Parathyroid adenoma (tissue), 2 donors: ENCODE measurements at regions not wholly inside any gene's neighbourhood (a gene's known extent, or its start where the extent isn't known, plus 50 kb on each side); places are given as distances from the start of the nearest gene placed in this dataset.

ENCODE experiments used
- H2AFZ ChIP-seq: fragments of 300-600 bp; sonication (generic); one replicate; pipeline ENCODE4 v1.7.0; 2017; ENCODE audit warnings: antibody characterized with exemption, mild to moderate bottlenecking
- H3K27ac ChIP-seq: fragments of 300-600 bp; sonication (generic); one replicate; pipeline ENCODE4 v1.7.0; 2017
- H3K27me3 ChIP-seq: fragments of 300-600 bp; sonication (generic); one replicate; pipeline ENCODE4 v1.7.0; 2017; ENCODE audit warnings: low read length; ENCODE audit not compliant: control insufficient read depth, insufficient read depth
- H3K36me3 ChIP-seq: fragments of 300-600 bp; sonication (generic); one replicate; pipeline ENCODE4 v1.7.0; 2017; ENCODE audit warnings: low read length; ENCODE audit not compliant: control insufficient read depth, insufficient read depth
- H3K4me1 ChIP-seq: fragments of 300-600 bp; sonication (generic); one replicate; pipeline ENCODE4 v1.7.0; 2017; ENCODE audit warnings: control low read depth
- H3K4me2 ChIP-seq: fragments of 300-600 bp; sonication (generic); one replicate; pipeline ENCODE4 v1.7.0; 2017; ENCODE audit warnings: low read length
- H3K4me3 ChIP-seq: fragments of 300-600 bp; sonication (generic); one replicate; pipeline ENCODE4 v1.7.0; 2017; ENCODE audit warnings: low read depth, low read length
- H3K79me2 ChIP-seq: fragments of 300-600 bp; sonication (generic); one replicate; pipeline ENCODE4 v1.7.0; 2017; ENCODE audit warnings: control low read depth
- H3K9ac ChIP-seq: fragments of 300-600 bp; sonication (generic); one replicate; pipeline ENCODE4 v1.7.0; 2017; ENCODE audit warnings: mild to moderate bottlenecking
- H3K9me3 ChIP-seq: fragments of 300-600 bp; sonication (generic); one replicate; pipeline ENCODE4 v1.7.0; 2017; ENCODE audit warnings: low read length; ENCODE audit not compliant: control insufficient read depth
- TF ChIP-seq, protein P1 (sequence below): fragments of 300-600 bp; sonication (generic); IDR thresholded peaks from one replicate; pipeline ENCODE4 v1.7.0; 2017; ENCODE audit warnings: antibody characterized with exemption, mild to moderate bottlenecking
- donor health status: primary hyperparathyroidism.

DNA sequence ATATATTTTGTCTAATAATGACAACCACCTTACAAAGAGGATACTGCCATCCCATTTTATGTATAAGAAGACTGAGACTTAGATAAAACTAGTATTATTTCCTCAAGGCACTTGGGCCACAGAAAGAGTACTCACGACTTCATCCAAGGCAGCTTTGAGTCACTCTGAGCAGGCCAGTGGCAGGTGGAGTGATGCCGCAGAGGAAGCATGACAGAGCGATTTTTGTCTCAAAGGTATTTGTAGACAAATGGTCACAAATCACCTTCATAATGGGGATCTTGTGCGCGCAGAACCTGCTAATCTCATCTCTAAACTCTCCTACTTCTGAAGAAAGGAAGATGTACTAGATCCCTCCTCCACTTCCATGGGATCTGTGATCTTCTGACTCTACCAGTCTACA is 113.2 kb upstream of the NAMPT start:
- Histone ChIP-seq H3K4me2 (no peak overlapping the region), H3K4me1 (no peaks in the 10 kb centered on the region), H3K9ac (no peak overlapping the region), H3K27ac (no peak overlapping the region), H3K9me3 (no peaks in the 10 kb centered on the region), H3K79me2 (no peaks in the 10 kb centered on the region), H3K4me3 (no peak overlapping the region), H2AFZ (no peak overlapping the region), H3K36me3 (no peaks in the 10 kb centered on the region), H3K27me3 (no peaks in the 10 kb centered on the region)
- TF ChIP-seq, protein P1, sequence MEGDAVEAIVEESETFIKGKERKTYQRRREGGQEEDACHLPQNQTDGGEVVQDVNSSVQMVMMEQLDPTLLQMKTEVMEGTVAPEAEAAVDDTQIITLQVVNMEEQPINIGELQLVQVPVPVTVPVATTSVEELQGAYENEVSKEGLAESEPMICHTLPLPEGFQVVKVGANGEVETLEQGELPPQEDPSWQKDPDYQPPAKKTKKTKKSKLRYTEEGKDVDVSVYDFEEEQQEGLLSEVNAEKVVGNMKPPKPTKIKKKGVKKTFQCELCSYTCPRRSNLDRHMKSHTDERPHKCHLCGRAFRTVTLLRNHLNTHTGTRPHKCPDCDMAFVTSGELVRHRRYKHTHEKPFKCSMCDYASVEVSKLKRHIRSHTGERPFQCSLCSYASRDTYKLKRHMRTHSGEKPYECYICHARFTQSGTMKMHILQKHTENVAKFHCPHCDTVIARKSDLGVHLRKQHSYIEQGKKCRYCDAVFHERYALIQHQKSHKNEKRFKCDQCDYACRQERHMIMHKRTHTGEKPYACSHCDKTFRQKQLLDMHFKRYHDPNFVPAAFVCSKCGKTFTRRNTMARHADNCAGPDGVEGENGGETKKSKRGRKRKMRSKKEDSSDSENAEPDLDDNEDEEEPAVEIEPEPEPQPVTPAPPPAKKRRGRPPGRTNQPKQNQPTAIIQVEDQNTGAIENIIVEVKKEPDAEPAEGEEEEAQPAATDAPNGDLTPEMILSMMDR, result no peak

DNA sequence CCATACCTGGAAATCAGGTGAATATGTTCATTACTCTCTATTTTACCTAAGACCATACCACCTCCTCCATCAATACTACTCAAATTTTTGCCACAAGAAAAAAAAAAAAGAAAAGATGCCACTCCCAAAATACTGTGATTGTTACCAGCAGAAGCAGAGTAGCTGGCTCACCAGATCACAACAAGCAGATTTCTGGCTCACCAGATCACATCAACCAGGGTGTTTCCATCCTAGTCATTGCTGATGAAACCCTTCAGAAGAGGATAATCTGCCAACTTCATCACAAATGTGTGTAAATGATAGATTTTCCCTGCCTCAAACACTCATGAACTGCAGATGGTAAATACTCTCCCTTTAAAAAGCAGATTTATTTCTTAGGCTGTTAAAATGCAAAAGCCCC is 109.7 kb upstream of the NAMPT start:
- no peaks in the 10 kb centered on the region for H3K9me3 ChIP-seq
- no peak overlapping the region for H3K4me3 ChIP-seq
- no peak overlapping the region for H2AFZ ChIP-seq
- H3K4me2 ChIP-seq, result no peak overlapping the region
- TF ChIP-seq, protein P1, result no peak
- no peaks in the 10 kb centered on the region for H3K4me1 ChIP-seq
- H3K27ac ChIP-seq, result no peak overlapping the region
- no peaks in the 10 kb centered on the region for H3K27me3 ChIP-seq
- H3K79me2 ChIP-seq, result no peaks in the 10 kb centered on the region
- H3K36me3 ChIP-seq, result no peaks in the 10 kb centered on the region
- no peak overlapping the region for H3K9ac ChIP-seq

DNA sequence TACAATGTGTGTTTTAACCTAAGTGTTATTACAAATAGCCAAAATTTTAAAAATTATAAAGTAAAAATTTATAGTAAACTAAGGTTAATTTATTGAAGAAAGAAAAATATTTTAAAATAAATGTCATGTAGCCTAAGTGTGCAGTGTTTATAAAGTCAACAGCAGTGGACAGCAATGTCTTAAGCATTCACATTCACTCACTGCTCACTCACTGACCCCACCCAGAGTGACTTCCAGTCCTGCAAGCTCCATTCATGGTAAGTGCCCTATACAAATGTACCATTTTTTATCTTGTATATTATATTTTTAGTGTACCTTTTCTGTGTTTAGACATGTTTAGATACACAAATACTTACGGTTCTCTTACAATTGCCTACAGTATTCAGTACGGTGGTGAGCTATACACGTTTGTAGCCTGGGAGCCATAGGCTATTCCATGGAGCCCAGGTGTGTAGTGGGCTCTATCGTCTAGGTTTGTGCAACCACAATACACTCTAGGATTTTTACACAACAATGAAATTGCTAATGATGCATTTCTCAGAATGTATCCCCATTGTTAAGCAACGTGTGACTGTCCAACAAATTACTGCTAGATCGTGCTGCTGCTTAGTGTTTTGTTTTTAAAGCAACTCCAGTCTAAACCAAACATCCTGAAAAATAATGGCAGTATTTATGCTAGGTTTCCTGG is 108.9 kb upstream of the NAMPT start:
- Histone ChIP-seq H3K36me3 (no peaks in the 10 kb centered on the region), H3K79me2 (no peaks in the 10 kb centered on the region), H3K27me3 (no peaks in the 10 kb centered on the region), H3K4me1 (no peaks in the 10 kb centered on the region), H3K4me3 (no peak overlapping the region), H3K9ac (no peak overlapping the region), H2AFZ (no peak overlapping the region), H3K4me2 (no peak overlapping the region), H3K27ac (no peak overlapping the region), H3K9me3 (no peaks in the 10 kb centered on the region)
- TF ChIP-seq, protein P1, result no peak

DNA sequence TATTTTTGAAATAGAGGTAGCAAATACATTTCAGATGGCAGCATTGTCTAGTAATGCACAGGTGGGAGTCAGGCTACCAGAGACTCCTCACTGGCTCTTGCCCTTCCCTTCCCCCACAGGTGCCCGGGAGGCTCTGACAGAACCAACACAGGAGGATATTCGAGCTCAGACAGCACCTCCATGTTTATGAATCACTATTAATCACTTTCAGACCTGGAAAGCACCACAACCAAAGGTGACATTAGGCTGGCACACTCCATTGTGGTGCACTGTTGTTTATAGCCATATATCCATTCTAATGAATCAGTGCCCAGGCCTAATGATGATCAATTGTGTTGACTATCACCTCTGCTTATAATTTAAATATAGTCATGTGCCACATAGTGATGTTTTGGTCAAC is 107.8 kb upstream of the NAMPT start:
- no peak overlapping the region for H3K4me2 ChIP-seq
- no peak overlapping the region for H2AFZ ChIP-seq
- H3K4me3 ChIP-seq, result no peak overlapping the region
- no peaks in the 10 kb centered on the region for H3K27me3 ChIP-seq
- H3K4me1 ChIP-seq, result no peaks in the 10 kb centered on the region
- H3K79me2 ChIP-seq, result no peaks in the 10 kb centered on the region
- no peaks in the 10 kb centered on the region for H3K9me3 ChIP-seq
- H3K36me3 ChIP-seq, result no peaks in the 10 kb centered on the region
- TF ChIP-seq, protein P1, result no peak
- H3K9ac ChIP-seq, result no peak overlapping the region
- H3K27ac ChIP-seq, result no peak overlapping the region

DNA sequence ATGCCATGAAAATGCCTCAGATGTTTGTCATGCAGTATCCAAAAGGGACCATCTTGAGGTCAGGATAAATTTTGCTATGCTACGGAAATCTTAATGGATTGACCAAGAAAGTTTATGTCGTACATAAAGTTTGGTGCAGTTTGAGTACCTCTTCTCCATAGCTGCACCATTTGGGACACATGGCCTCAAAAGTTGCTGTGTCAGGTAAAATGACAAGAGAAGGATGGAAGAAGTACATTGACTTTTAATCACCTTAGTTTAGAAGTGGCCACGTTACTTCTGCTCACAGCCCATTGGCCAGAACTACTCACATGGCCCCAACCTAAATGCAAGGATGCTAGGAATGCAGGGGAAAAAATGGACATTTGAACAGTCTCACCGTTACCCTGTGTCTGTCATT is 107.4 kb upstream of the NAMPT start:
- Histone ChIP-seq H3K4me3 (no peak overlapping the region), H3K27me3 (no peaks in the 10 kb centered on the region), H3K9me3 (no peaks in the 10 kb centered on the region), H3K4me1 (no peaks in the 10 kb centered on the region), H3K36me3 (no peaks in the 10 kb centered on the region), H3K27ac (no peak overlapping the region), H3K4me2 (no peak overlapping the region), H3K9ac (no peak overlapping the region), H3K79me2 (no peaks in the 10 kb centered on the region), H2AFZ (no peak overlapping the region)
- TF ChIP-seq, protein P1, result no peak
